ENCODE measurements at regions not wholly inside any gene's neighbourhood (a gene's known extent, or its start where the extent isn't known, plus 50 kb on each side); places are given as distances from the start of the nearest gene placed in this dataset.

DNA sequence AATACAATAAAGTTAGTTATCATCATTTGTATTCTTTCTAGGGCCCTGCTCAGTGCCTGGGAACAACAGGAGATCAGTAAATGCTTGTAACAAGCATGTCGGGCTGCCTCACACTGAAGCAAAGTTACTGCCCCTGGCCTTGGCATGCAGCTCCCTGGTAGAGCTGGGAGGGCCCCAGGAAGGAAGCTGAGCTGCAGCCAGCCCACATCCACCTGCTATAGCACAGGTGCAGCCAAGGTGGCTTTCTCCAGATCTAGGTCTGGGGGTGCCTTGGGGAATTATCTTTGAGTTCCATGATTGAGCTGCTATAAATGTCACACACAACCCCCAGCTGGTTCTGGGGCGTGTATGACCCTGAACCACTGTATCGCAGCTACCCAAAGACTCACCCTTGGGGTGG is 293.4 kb upstream of the MSX2 start (continued):
- TF ChIP-seq POU5F1 (IDR thresholded peaks at IDR 0.05; ENCODE audit: low read depth, low read length) (no peak), KDM1A (IDR thresholded peaks at IDR 0.05; ENCODE audit: borderline replicate concordance, low read length) (no peak), SP1 (IDR thresholded peaks at IDR 0.05; ENCODE audit: low read depth, low read length) (no peak), CREB1 (IDR thresholded peaks at IDR 0.05) (no peak), CTBP2 (IDR thresholded peaks at IDR 0.05; ENCODE audit: borderline replicate concordance, insufficient read depth, insufficient read length, low read length) (no peak), TAF7 (optimal IDR thresholded peaks at IDR 0.05; ENCODE audit: borderline replicate concordance, low read depth, low read length) (no peak)
